Fibroblast of pulmonary artery (primary cell): ENCODE measurements at regions not wholly inside any gene's neighbourhood (a gene's known extent, or its start where the extent isn't known, plus 50 kb on each side); places are given as distances from the start of the nearest gene placed in this dataset.
A peak's percentile ranks its signal among the peaks of the same experiment; 100 is the strongest.

Source experiments
- DNase-seq: peaks from one replicate; pipeline ENCODE4 v3.0.0-alpha.2; 2010; ENCODE audit warnings: low read depth
- H3K4me3 ChIP-seq: replicated peaks from 2 replicates; pipeline ENCODE4 v1.5.1; 2011; ENCODE audit warnings: low read depth, mild to moderate bottlenecking, control low read depth, low read length, moderate library complexity
- TF ChIP-seq, protein P1 (sequence below): IDR thresholded peaks from 2 replicates; pipeline ENCODE4 v1.5.1; 2011; ENCODE audit warnings: mild to moderate bottlenecking, control low read depth, low read length, inconsistent platforms; ENCODE audit errors: missing control alignments

DNA sequence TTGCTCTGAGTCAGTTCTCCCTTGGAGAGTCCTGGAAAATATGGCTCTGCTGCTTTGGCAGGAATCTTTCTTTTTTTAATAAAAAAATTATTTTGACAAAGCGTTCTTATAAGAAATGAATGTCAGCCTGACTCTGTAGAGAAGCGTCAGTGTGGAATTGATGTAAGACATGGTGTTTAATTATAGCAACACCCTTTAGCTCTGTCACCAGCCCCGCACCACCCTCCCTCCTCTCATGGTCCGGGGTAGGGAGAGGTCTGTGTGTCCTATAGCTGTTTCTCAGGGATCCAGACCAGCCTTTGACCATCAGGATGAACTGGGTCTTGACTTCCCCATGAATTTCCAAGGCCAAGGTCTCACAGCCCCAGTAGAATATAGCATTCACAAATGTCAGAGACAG lies 120.6 kb downstream of the CHST1 start:
- no peak overlapping the region for H3K4me3 ChIP-seq
- no peak for DNase-seq
- TF ChIP-seq, protein P1, sequence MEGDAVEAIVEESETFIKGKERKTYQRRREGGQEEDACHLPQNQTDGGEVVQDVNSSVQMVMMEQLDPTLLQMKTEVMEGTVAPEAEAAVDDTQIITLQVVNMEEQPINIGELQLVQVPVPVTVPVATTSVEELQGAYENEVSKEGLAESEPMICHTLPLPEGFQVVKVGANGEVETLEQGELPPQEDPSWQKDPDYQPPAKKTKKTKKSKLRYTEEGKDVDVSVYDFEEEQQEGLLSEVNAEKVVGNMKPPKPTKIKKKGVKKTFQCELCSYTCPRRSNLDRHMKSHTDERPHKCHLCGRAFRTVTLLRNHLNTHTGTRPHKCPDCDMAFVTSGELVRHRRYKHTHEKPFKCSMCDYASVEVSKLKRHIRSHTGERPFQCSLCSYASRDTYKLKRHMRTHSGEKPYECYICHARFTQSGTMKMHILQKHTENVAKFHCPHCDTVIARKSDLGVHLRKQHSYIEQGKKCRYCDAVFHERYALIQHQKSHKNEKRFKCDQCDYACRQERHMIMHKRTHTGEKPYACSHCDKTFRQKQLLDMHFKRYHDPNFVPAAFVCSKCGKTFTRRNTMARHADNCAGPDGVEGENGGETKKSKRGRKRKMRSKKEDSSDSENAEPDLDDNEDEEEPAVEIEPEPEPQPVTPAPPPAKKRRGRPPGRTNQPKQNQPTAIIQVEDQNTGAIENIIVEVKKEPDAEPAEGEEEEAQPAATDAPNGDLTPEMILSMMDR, result no peak

DNA sequence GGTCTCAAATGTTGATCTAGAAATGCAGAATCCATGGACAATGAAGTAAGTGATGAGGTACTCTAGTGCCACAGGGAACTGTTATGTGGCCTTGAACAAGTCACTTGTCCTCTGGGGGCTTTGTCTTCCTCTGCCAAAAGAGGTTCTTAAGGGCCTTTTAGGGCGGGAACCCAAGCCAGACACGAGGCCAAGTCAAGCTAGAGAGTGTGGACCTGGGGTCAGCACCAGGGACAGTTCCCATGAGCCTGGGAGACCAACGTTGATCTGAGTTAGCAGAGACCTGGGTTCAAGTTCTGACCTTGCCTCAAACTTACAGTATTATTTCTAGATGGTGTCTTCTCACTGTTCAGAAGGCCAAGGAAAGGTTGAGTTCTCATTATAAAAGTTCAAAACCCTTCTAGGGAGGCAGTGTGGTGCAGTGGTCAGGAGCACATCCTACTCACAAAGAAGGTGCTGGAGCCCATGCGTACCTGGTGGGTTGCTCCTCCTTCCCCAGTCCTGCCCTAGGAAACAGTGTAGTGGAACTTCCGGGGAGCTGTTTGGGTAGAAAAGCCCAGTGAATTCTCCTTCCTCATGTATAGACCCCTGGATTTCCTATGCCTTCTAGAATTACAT lies 121.5 kb downstream of the CHST1 start:
- TF ChIP-seq, protein P1, result no peak
- H3K4me3 ChIP-seq, result no peak overlapping the region
- peak; percentile 50 for DNase-seq

GRCh38 chr11:45543081-45543480 lies 122.3 kb downstream of the CHST1 start:
- DNase-seq, result no peak
- no peak overlapping the region for H3K4me3 ChIP-seq
- TF ChIP-seq, protein P1, result no peak

DNA sequence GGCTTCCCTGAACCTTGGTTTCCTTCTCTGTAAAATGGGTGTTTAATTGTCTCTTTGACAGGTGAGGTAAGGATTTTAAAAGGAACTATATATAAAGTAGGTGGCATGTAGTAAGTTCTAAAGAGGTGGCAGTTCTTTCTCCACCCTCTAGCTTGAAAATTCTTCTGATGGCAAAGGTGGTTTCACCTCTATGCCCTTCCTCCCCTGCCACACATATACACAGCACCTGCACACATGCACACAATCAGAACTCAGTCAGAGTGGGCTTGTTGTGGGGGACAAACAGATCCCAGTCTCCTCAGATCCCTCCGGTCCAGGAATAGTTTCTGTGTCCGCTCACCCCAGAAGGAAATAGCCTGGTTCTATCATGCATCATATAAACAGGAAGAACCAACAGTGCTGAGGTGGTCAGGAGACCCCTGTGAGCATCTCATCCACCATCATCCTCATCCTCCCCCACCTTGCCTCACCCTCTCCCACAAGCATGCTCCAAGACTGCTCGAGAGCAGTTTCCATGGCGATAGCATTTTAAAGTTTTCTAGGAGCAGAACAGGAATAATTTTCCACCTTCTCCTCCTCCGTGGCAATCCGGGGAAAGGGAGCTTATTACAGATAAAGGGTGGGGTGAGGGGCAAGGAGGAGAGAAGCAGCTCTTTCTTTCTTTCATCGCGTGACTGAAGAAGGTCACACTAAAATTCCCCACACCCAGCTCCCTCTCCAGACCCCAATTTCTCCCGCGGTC lies 123.6 kb downstream of the CHST1 start:
- DNase-seq, result no peak
- no peak overlapping the region for H3K4me3 ChIP-seq
- TF ChIP-seq, protein P1, result no peak

GRCh38 chr11:45538939-45539338 lies 126.5 kb downstream of the CHST1 start:
- H3K4me3 ChIP-seq, result no peak overlapping the region

DNA sequence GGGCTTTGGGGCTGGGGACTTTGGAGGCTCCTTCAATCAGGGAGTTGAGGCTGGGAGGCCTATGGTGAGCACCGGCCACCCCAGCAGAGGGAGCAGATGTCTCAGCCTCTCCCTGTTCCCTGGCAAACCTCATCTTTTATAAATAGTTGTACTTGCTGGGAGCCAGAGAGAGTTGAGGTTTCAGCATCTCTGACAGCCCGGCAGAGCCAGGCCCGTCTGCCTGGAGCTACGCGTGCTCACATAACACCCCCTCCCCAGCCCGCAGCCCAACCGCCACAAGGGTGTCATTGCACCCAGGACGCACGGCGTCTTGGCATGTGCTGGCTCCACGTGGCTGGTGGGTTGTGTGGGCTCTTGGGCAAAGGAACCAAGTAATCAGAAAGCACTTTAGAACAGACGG lies 127.1 kb downstream of the CHST1 start:
- TF ChIP-seq, protein P1, result no peak
- DNase-seq, result no peak
- no peak overlapping the region for H3K4me3 ChIP-seq

More at GRCh38 chr11:45538939-45539338, 126.5 kb downstream of the CHST1 start:
- DNase-seq, result no peak
- TF ChIP-seq, protein P1, result no peak
